ENCODE measurements at regions not wholly inside any gene's neighbourhood (a gene's known extent, or its start where the extent isn't known, plus 50 kb on each side); places are given as distances from the start of the nearest gene placed in this dataset.

GRCh38 chr18:4906856-4907255 is 290.2 kb downstream of the AKAIN1 start:
- TF ChIP-seq EZH2 (IDR thresholded peaks at IDR 0.05; ENCODE audit: borderline replicate concordance, low read depth, low read length, poor library complexity, severe bottlenecking) (no peak), CTCF (conservative IDR thresholded peaks at IDR 0.05; ENCODE audit: low read depth, low read length) (no peak)
